ENCODE measurements at regions not wholly inside any gene's neighbourhood (a gene's known extent, or its start where the extent isn't known, plus 50 kb on each side); places are given as distances from the start of the nearest gene placed in this dataset.

GRCh38 chr7:86209036-86209435 lies 434.7 kb upstream of the GRM3 start:
- POLR2A ChIA-PET = no interaction called here
- Histone ChIP-seq H3K27me3 (replicated peaks; ENCODE audit: control insufficient read depth, insufficient read depth, low read length) (no peaks in the 10 kb centered on the region), H3K4me3 (ENCODE audit: low read depth, low read length) (no peak overlapping the region), H3K36me3 (ENCODE audit: control insufficient read depth, insufficient read depth, low read length) (no peaks in the 10 kb centered on the region), H3K4me1 (peaks cover 16% of the 10 kb centered on the region), H3K9me3 (no peaks in the 10 kb centered on the region)
- Mint-ChIP-seq H3K4me3 (ENCODE audit: unreplicated experiment) (no peak overlapping the region), H3K27me3 (ENCODE audit: insufficient read depth, unreplicated experiment) (no peaks in the 10 kb centered on the region), H3K27ac (ENCODE audit: unreplicated experiment) (no peak overlapping the region), H3K9me3 (ENCODE audit: unreplicated experiment) (no peaks in the 10 kb centered on the region), H3K4me1 (ENCODE audit: low read depth, unreplicated experiment) (peaks cover 10% of the 10 kb centered on the region), H3K36me3 (ENCODE audit: insufficient read depth, unreplicated experiment) (no peaks in the 10 kb centered on the region)
- no peak for DNase-seq
- CTCF ChIA-PET = no interaction called here
- intact Hi-C loops (cut with micrococcal nuclease; ENCODE audit: unreplicated experiment) = no loop called here
- BruUV-seq (replicated peaks) = no TSS peak
- no peak for TF ChIP-seq CTCF (IDR thresholded peaks at IDR 0.05; ENCODE audit: insufficient read depth in 1 of 2, low read depth in 1 of 2, low read length in 1 of 2, severe bottlenecking in 1 of 2, unreplicated experiment in 1 of 2)

- TF ChIP-seq CTCF (IDR thresholded peaks at IDR 0.05; ENCODE audit: insufficient read depth in 1 of 2, low read depth in 1 of 2, low read length in 1 of 2, severe bottlenecking in 1 of 2, unreplicated experiment in 1 of 2) = no peak
- Histone ChIP-seq H3K4me1 (peaks cover 16% of the 10 kb centered on the region), H3K27me3 (replicated peaks; ENCODE audit: control insufficient read depth, insufficient read depth, low read length) (no peaks in the 10 kb centered on the region), H3K36me3 (ENCODE audit: control insufficient read depth, insufficient read depth, low read length) (no peaks in the 10 kb centered on the region), H3K9me3 (no peaks in the 10 kb centered on the region; the same call in 1 of the 2 replicates), H3K4me3 (ENCODE audit: low read depth, low read length) (no peak overlapping the region)
- CTCF ChIA-PET = no interaction called here
- no peak overlapping the region for H3K27ac Mint-ChIP-seq (ENCODE audit: unreplicated experiment)
- no peak overlapping the region for H3K4me3 Mint-ChIP-seq (ENCODE audit: unreplicated experiment)
- no peak for DNase-seq
- no peaks in the 10 kb centered on the region for H3K27me3 Mint-ChIP-seq (ENCODE audit: insufficient read depth, unreplicated experiment)
- peaks cover 10% of the 10 kb centered on the region for H3K4me1 Mint-ChIP-seq (ENCODE audit: low read depth, unreplicated experiment)
- H3K36me3 Mint-ChIP-seq (ENCODE audit: insufficient read depth, unreplicated experiment) = no peaks in the 10 kb centered on the region
- BruUV-seq (replicated peaks) = no TSS peak
- POLR2A ChIA-PET = no interaction called here
- no peaks in the 10 kb centered on the region for H3K9me3 Mint-ChIP-seq (ENCODE audit: unreplicated experiment)
- intact Hi-C loops (cut with micrococcal nuclease; ENCODE audit: unreplicated experiment) = no loop called here
Measured at GRCh38 chr7:86207740-86208139, 436.0 kb upstream of the GRM3 start.

GRCh38 chr7:86202833-86203232 lies 440.9 kb upstream of the GRM3 start:
- ChIA-PET POLR2A (no interaction called here), CTCF (no interaction called here)
- Histone ChIP-seq H3K4me3 (ENCODE audit: low read depth, low read length) (no peak overlapping the region), H3K27me3 (replicated peaks; ENCODE audit: control insufficient read depth, insufficient read depth, low read length) (no peaks in the 10 kb centered on the region), H3K9me3 (peaks cover 4% of the 10 kb centered on the region; the same call in 1 of the 2 replicates), H3K4me1 (no peaks in the 10 kb centered on the region), H3K36me3 (ENCODE audit: control insufficient read depth, insufficient read depth, low read length) (no peaks in the 10 kb centered on the region)
- DNase-seq = no peak
- Mint-ChIP-seq H3K4me3 (ENCODE audit: unreplicated experiment) (no peak overlapping the region), H3K36me3 (ENCODE audit: insufficient read depth, unreplicated experiment) (no peaks in the 10 kb centered on the region), H3K9me3 (ENCODE audit: unreplicated experiment) (no peaks in the 10 kb centered on the region), H3K4me1 (ENCODE audit: low read depth, unreplicated experiment) (no peaks in the 10 kb centered on the region), H3K27ac (ENCODE audit: unreplicated experiment) (no peak overlapping the region), H3K27me3 (ENCODE audit: insufficient read depth, unreplicated experiment) (no peaks in the 10 kb centered on the region)
- TF ChIP-seq CTCF (IDR thresholded peaks at IDR 0.05; ENCODE audit: insufficient read depth in 1 of 2, low read depth in 1 of 2, low read length in 1 of 2, severe bottlenecking in 1 of 2, unreplicated experiment in 1 of 2) = no peak
- intact Hi-C loops (cut with micrococcal nuclease; ENCODE audit: unreplicated experiment) = no loop called here
- no TSS peak for BruUV-seq (replicated peaks)

All from Caco-2 (cell line).